HepG2 (cell line): ENCODE measurements at regions not wholly inside any gene's neighbourhood (a gene's known extent, or its start where the extent isn't known, plus 50 kb on each side); places are given as distances from the start of the nearest gene placed in this dataset.

Experiments
- ATF7 ChIP-seq, 2 experiments: fragments of 450-650 bp in 1 of 2; sonication (generic) in 1 of 2; formaldehyde crosslinking in 1 of 2; IDR thresholded peaks; 2 replicates each; pipeline versions ENCODE4 v1.4.0 to v1.6.1; 2016 to 2020; ENCODE audit warnings: antibody characterized with exemption in 1 of 2, mild to moderate bottlenecking in 1 of 2, missing genetic modification reagents in 1 of 2
- FOXA3 ChIP-seq: IDR thresholded peaks from 2 replicates; pipeline ENCODE4 v1.6.1; 2016; ENCODE audit warnings: missing genetic modification reagents, missing compliant biosample characterization
- FOXO1 ChIP-seq: sonication (generic); formaldehyde crosslinking; IDR thresholded peaks from 2 replicates; pipeline ENCODE4 v1.4.0; 2020; ENCODE audit warnings: missing genetic modification reagents
- HNRNPUL1 ChIP-seq: fragments of 200-400 bp; formaldehyde crosslinking; IDR thresholded peaks from 2 replicates; pipeline ENCODE4 v1.6.1; 2017; ENCODE audit warnings: low read depth, mild to moderate bottlenecking, low read length, moderate library complexity
- ISL2 ChIP-seq: sonication (generic); formaldehyde crosslinking; IDR thresholded peaks from 2 replicates; pipeline ENCODE4 v1.5.0; 2020; ENCODE audit warnings: missing genetic modification reagents
- NKX3-1 ChIP-seq: sonication (generic); formaldehyde crosslinking; IDR thresholded peaks from 2 replicates; pipeline ENCODE4 v1.5.0; 2020; ENCODE audit warnings: missing genetic modification reagents
- SMYD3 ChIP-seq: sonication (generic); formaldehyde crosslinking; IDR thresholded peaks from 2 replicates; pipeline ENCODE4 v1.8.1; 2023; ENCODE audit warnings: mild to moderate bottlenecking, missing genetic modification reagents
- SNRNP70 ChIP-seq: fragments of 200-400 bp; formaldehyde crosslinking; IDR thresholded peaks from 2 replicates; pipeline ENCODE4 v1.6.1; 2017; ENCODE audit warnings: mild to moderate bottlenecking, low read depth, low read length, moderate library complexity
- SP5 ChIP-seq: IDR thresholded peaks from 2 replicates; pipeline ENCODE4 v1.6.1; 2016; ENCODE audit warnings: low read depth, borderline replicate concordance
- TBX3 ChIP-seq: fragments of 450-650 bp; IDR thresholded peaks from 2 replicates; pipeline ENCODE4 v1.6.1; 2017; ENCODE audit warnings: antibody characterized with exemption, mild to moderate bottlenecking, inconsistent platforms, borderline replicate concordance
- TRIM24 ChIP-seq: sonication (generic); formaldehyde crosslinking; IDR thresholded peaks from 2 replicates; pipeline ENCODE4 v1.8.0; 2022; ENCODE audit warnings: mild to moderate bottlenecking, missing genetic modification reagents
- ZFP36 ChIP-seq: fragments of 150-350 bp; IDR thresholded peaks from 2 replicates; pipeline ENCODE4 v1.6.1; 2018; ENCODE audit warnings: borderline replicate concordance, low read length, low read depth; ENCODE audit not compliant: partially characterized antibody
- ZIK1 ChIP-seq: sonication (generic); formaldehyde crosslinking; IDR thresholded peaks from 2 replicates; pipeline ENCODE4 v1.5.0; 2020; ENCODE audit warnings: mild to moderate bottlenecking, low read depth, missing genetic modification reagents, borderline replicate concordance
- ZNF335 ChIP-seq: sonication (generic); formaldehyde crosslinking; IDR thresholded peaks from 2 replicates; pipeline ENCODE4 v1.4.0; 2020; ENCODE audit warnings: missing genetic modification reagents
- ZNF563 ChIP-seq: sonication (generic); formaldehyde crosslinking; IDR thresholded peaks from 2 replicates; pipeline ENCODE4 v1.8.0; 2022; ENCODE audit warnings: mild to moderate bottlenecking, moderate library complexity, missing genetic modification reagents
- ZNF749 ChIP-seq: sonication (generic); formaldehyde crosslinking; IDR thresholded peaks from 2 replicates; pipeline ENCODE4 v1.8.0; 2022; ENCODE audit warnings: mild to moderate bottlenecking, missing genetic modification reagents, moderate library complexity, borderline replicate concordance
- ZNF761 ChIP-seq: sonication (generic); formaldehyde crosslinking; conservative IDR thresholded peaks from 2 replicates; pipeline ENCODE4 v1.4.0; 2020; ENCODE audit warnings: mild to moderate bottlenecking, missing genetic modification reagents
- ZNF777 ChIP-seq: sonication (generic); formaldehyde crosslinking; IDR thresholded peaks from 2 replicates; pipeline ENCODE4 v1.4.0; 2020; ENCODE audit warnings: missing genetic modification reagents
- TF ChIP-seq, protein P1 (sequence below): IDR thresholded peaks from 2 replicates; pipeline ENCODE4 v1.6.1; 2016; ENCODE audit warnings: missing genetic modification reagents, missing compliant biosample characterization
- TF ChIP-seq, protein P2 (sequence below): sonication (generic); formaldehyde crosslinking; IDR thresholded peaks from 2 replicates; pipeline ENCODE4 v1.4.0; 2020; ENCODE audit warnings: low read depth, mild to moderate bottlenecking, missing genetic modification reagents
- TF ChIP-seq, protein P3 (sequence below): sonication (generic); formaldehyde crosslinking; IDR thresholded peaks from 2 replicates; pipeline ENCODE4 v1.4.0; 2020; ENCODE audit warnings: low read depth, mild to moderate bottlenecking, missing genetic modification reagents
- TF ChIP-seq, protein P4 (sequence below): sonication (generic); formaldehyde crosslinking; conservative IDR thresholded peaks from 2 replicates; pipeline ENCODE4 v1.4.0; 2020; ENCODE audit warnings: missing genetic modification reagents
- TF ChIP-seq, protein P5 (sequence below): sonication (generic); formaldehyde crosslinking; IDR thresholded peaks from 2 replicates; pipeline ENCODE4 v1.4.0; 2020; ENCODE audit warnings: missing genetic modification reagents, borderline replicate concordance

DNA sequence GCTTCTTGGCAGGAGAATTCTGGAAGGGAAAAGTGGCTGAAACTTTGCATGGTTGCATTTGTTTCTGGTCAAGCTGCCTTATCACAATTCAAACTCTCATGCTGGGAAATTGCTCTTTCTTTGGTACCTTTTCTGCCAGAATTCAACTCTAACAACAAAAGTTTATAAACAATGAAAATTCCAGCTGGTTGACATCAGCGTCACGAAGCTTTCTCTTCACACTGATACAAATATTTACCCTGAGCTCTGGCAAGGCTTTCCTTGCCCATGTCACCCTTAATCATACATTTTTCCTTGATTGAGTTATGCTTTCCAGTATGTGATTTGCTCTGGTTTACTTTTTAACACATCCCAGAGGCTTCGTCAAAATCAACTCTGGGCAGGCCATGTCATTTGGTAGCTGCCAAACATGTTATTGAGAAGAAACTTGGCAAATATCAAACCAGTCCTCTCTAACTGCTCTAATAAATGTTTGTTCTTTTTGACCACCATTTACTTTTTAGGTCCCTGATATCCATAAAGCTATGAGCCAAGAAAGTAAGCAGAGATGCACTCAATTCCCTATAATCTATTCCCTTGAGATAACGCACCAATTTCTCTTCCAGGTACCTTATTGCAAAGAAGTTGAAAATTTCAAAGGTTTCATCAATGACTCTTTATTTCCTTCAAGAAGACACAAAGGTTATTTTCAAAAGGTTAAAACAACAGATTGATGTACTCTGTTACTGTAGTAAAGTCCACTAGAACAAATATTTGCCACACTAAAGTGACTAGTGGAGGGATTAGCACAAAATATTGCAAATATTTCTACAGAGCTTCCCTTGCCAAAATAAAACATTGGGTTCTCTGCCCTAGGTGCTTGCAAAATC lies 1241.1 kb upstream of the ZEB2 start (continued):
- TF ChIP-seq SP5 (CRISPR knock-in tag): peak; percentile 50; the same call in 1 of the 2 replicates
- peak; percentile 31; the same call in 1 of the 2 replicates for TF ChIP-seq ZNF749
- TF ChIP-seq TRIM24 (CRISPR knock-in tag): peak; percentile 65; the same call in 1 of the 2 replicates
- peak; percentile 97 for TF ChIP-seq FOXA3
- no peak for TF ChIP-seq SNRNP70
- TF ChIP-seq, protein P1, sequence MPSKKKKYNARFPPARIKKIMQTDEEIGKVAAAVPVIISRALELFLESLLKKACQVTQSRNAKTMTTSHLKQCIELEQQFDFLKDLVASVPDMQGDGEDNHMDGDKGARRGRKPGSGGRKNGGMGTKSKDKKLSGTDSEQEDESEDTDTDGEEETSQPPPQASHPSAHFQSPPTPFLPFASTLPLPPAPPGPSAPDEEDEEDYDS (CRISPR knock-in tag): no peak; the same call in 1 of the 2 replicates
- TF ChIP-seq TBX3: peak; percentile 94
- TF ChIP-seq ATF7 (IDR thresholded peaks at IDR 0.05): no peak
- peak; percentile 75; the same call in 1 of the 2 replicates for TF ChIP-seq ATF7 (CRISPR knock-in tag; IDR thresholded peaks at IDR 0.05)
- no peak for TF ChIP-seq ZNF563 (CRISPR knock-in tag)
- TF ChIP-seq ZFP36: peak; percentile 56
- TF ChIP-seq HNRNPUL1: no peak
- peak; percentile 99 for TF ChIP-seq ISL2 (CRISPR knock-in tag)
- TF ChIP-seq FOXO1 (CRISPR knock-in tag): peak; percentile 96
- TF ChIP-seq NKX3-1 (CRISPR knock-in tag): peak; percentile 71
- peak; percentile 84 for TF ChIP-seq ZNF335
- TF ChIP-seq SMYD3 (CRISPR knock-in tag): 0 out of 2 replicates have a peak, but pooled peaks have one; percentile 13
- TF ChIP-seq, protein P2, sequence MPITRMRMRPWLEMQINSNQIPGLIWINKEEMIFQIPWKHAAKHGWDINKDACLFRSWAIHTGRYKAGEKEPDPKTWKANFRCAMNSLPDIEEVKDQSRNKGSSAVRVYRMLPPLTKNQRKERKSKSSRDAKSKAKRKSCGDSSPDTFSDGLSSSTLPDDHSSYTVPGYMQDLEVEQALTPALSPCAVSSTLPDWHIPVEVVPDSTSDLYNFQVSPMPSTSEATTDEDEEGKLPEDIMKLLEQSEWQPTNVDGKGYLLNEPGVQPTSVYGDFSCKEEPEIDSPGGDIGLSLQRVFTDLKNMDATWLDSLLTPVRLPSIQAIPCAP (CRISPR knock-in tag): no peak
- TF ChIP-seq, protein P3, sequence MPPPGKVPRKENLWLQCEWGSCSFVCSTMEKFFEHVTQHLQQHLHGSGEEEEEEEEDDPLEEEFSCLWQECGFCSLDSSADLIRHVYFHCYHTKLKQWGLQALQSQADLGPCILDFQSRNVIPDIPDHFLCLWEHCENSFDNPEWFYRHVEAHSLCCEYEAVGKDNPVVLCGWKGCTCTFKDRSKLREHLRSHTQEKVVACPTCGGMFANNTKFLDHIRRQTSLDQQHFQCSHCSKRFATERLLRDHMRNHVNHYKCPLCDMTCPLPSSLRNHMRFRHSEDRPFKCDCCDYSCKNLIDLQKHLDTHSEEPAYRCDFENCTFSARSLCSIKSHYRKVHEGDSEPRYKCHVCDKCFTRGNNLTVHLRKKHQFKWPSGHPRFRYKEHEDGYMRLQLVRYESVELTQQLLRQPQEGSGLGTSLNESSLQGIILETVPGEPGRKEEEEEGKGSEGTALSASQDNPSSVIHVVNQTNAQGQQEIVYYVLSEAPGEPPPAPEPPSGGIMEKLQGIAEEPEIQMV: no peak
- no peak for TF ChIP-seq ZIK1 (CRISPR knock-in tag)
- no peak for TF ChIP-seq ZNF777 (CRISPR knock-in tag)
- TF ChIP-seq ZNF761: 0 out of 2 replicates have a peak, but pooled peaks have one; percentile 51
- TF ChIP-seq, protein P4, sequence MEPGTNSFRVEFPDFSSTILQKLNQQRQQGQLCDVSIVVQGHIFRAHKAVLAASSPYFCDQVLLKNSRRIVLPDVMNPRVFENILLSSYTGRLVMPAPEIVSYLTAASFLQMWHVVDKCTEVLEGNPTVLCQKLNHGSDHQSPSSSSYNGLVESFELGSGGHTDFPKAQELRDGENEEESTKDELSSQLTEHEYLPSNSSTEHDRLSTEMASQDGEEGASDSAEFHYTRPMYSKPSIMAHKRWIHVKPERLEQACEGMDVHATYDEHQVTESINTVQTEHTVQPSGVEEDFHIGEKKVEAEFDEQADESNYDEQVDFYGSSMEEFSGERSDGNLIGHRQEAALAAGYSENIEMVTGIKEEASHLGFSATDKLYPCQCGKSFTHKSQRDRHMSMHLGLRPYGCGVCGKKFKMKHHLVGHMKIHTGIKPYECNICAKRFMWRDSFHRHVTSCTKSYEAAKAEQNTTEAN (CRISPR knock-in tag): peak; percentile 88
- TF ChIP-seq, protein P5, sequence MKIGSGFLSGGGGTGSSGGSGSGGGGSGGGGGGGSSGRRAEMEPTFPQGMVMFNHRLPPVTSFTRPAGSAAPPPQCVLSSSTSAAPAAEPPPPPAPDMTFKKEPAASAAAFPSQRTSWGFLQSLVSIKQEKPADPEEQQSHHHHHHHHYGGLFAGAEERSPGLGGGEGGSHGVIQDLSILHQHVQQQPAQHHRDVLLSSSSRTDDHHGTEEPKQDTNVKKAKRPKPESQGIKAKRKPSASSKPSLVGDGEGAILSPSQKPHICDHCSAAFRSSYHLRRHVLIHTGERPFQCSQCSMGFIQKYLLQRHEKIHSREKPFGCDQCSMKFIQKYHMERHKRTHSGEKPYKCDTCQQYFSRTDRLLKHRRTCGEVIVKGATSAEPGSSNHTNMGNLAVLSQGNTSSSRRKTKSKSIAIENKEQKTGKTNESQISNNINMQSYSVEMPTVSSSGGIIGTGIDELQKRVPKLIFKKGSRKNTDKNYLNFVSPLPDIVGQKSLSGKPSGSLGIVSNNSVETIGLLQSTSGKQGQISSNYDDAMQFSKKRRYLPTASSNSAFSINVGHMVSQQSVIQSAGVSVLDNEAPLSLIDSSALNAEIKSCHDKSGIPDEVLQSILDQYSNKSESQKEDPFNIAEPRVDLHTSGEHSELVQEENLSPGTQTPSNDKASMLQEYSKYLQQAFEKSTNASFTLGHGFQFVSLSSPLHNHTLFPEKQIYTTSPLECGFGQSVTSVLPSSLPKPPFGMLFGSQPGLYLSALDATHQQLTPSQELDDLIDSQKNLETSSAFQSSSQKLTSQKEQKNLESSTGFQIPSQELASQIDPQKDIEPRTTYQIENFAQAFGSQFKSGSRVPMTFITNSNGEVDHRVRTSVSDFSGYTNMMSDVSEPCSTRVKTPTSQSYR: peak; percentile 66; the same call in 1 of the 2 replicates
